GM12878 (cell line): ENCODE measurements at regions not wholly inside any gene's neighbourhood (a gene's known extent, or its start where the extent isn't known, plus 50 kb on each side); places are given as distances from the start of the nearest gene placed in this dataset.

Experiments used
- ATAC-seq: fragments of 200-7000 bp; cut with Tn5 transposase; 3 replicates; pipeline ENCODE4 v1.9.1; 2020; ENCODE audit warnings: mild to moderate bottlenecking, moderate library complexity
- BruUV-seq: library from RNA; stranded (reverse); fragments of 400-500 nt; replicated peaks from 2 replicates; lab custom pipeline; 2021; lab: Mats Ljungman, UMichigan
- CTCF ChIA-PET: fragments of 300-600 bp; sonication (Branson Sonifier 250); formaldehyde crosslinking; extraction: SDS; loops from one replicate; lab custom pipeline; 2021; ENCODE audit warnings: inconsistent platforms; lab: Yijun Ruan, JAX
- POLR2A ChIA-PET: fragments of 350-600 bp; formaldehyde crosslinking; extraction: SDS; loops from one replicate; lab custom pipeline; 2021; ENCODE audit warnings: inconsistent platforms; lab: Charles Lee
- RAD21 ChIA-PET: fragments of 300-600 bp; sonication (Branson Sonifier 250); formaldehyde crosslinking; loops from one replicate; lab custom pipeline; 2023; ENCODE audit warnings: antibody characterized with exemption; ENCODE audit not compliant: unreplicated experiment; lab: Charles Lee
- SMC1A ChIA-PET: fragments of 300-600 bp; sonication (Branson Sonifier 250); formaldehyde crosslinking; loops from one replicate; lab custom pipeline; 2023; ENCODE audit not compliant: unreplicated experiment, uncharacterized antibody; lab: Charles Lee
- DNase-seq: peaks from one replicate; pipeline ENCODE4 v3.0.0-alpha.2; 2011; ENCODE audit warnings: low read depth, low spot score
- FAIRE-seq: peaks from 3 replicates; lab custom pipeline; 2011; peaks lifted over from hg19 to GRCh38; lab: Jason Lieb, UNC
- H2AFZ ChIP-seq: 2 replicates; pipeline ENCODE4 v1.6.0; 2011; ENCODE audit warnings: low read depth, low read length, control low read depth; ENCODE audit not compliant: control insufficient read depth
- H3K27ac ChIP-seq: 2 replicates; pipeline ENCODE4 v1.5.1; 2011; ENCODE audit warnings: control low read depth; ENCODE audit not compliant: control insufficient read depth, insufficient read depth
- H3K27me3 ChIP-seq, 2 experiments: replicated peaks in 1 of 2; 2 replicates each; pipeline versions ENCODE4 v1.6.0 to v1.6.1; 2011; ENCODE audit warnings: low read length in 1 of 2; ENCODE audit not compliant: control insufficient read depth in 2 of 2, insufficient read depth in 2 of 2
- H3K36me3 ChIP-seq, 2 experiments: 2 replicates each; pipeline ENCODE4 v1.5.1; 2011; ENCODE audit warnings: low read length in 1 of 2; ENCODE audit not compliant: control insufficient read depth in 2 of 2, insufficient read depth in 2 of 2
- H3K4me1 ChIP-seq: 2 replicates; pipeline ENCODE4 v1.6.1; 2011; ENCODE audit warnings: mild to moderate bottlenecking, low read length, moderate library complexity, mixed read lengths; ENCODE audit not compliant: control insufficient read depth, insufficient read depth
- H3K4me2 ChIP-seq: 2 replicates; pipeline ENCODE4 v1.6.0; 2011; ENCODE audit warnings: control low read depth; ENCODE audit not compliant: control insufficient read depth, insufficient read depth
- H3K4me3 ChIP-seq: fragments of 200-600 bp; sonication (generic); 2 replicates; pipeline ENCODE4 v1.5.1; 2016
- H3K79me2 ChIP-seq: 2 replicates; pipeline ENCODE4 v1.6.0; 2011; ENCODE audit warnings: low read length; ENCODE audit not compliant: control insufficient read depth, insufficient read depth
- H3K9ac ChIP-seq: 2 replicates; pipeline ENCODE4 v1.8.0; 2011; ENCODE audit warnings: low read length, control low read depth, mixed read lengths; ENCODE audit not compliant: control insufficient read depth, insufficient read depth
- H3K9me3 ChIP-seq: replicated peaks from 3 replicates; pipeline ENCODE4 v1.5.1; 2011; ENCODE audit warnings: mild to moderate bottlenecking, low read length; ENCODE audit not compliant: control insufficient read depth, insufficient read depth
- H4K20me1 ChIP-seq: 2 replicates; pipeline ENCODE4 v1.6.0; 2011; ENCODE audit not compliant: control insufficient read depth, insufficient read depth
- BMI1 ChIP-seq: fragments of 450-650 bp; IDR thresholded peaks from 2 replicates; pipeline ENCODE4 v1.6.1; 2016; ENCODE audit warnings: mild to moderate bottlenecking, moderate library complexity, borderline replicate concordance
- CBX5 ChIP-seq: sonication (generic); IDR thresholded peaks from 2 replicates; pipeline ENCODE4 v1.6.1; 2016; ENCODE audit warnings: low read depth, moderate library complexity, mild to moderate bottlenecking, inconsistent platforms
- CHD4 ChIP-seq: fragments of 200-600 bp; sonication (generic); IDR thresholded peaks from 2 replicates; pipeline ENCODE4 v1.6.1; 2016; ENCODE audit warnings: mild to moderate bottlenecking
- MTA2 ChIP-seq: fragments of 450-650 bp; IDR thresholded peaks from 2 replicates; pipeline ENCODE4 v1.6.1; 2016; ENCODE audit warnings: low read depth, mild to moderate bottlenecking, moderate library complexity
- PML ChIP-seq: IDR thresholded peaks from 2 replicates; pipeline ENCODE4 v1.6.1; 2012; ENCODE audit warnings: low read length, inconsistent platforms
- RB1 ChIP-seq: fragments of 450-650 bp; formaldehyde crosslinking; IDR thresholded peaks from 2 replicates; pipeline ENCODE4 v1.6.1; 2017; ENCODE audit warnings: mild to moderate bottlenecking, borderline replicate concordance
- REST ChIP-seq: IDR thresholded peaks from 2 replicates; pipeline ENCODE4 v1.6.1; 2012; ENCODE audit warnings: mild to moderate bottlenecking, low read depth, low read length
- SP1 ChIP-seq: IDR thresholded peaks from one replicate; pipeline ENCODE4 v1.6.1; 2011; ENCODE audit warnings: low read depth, low read length
- TAF1 ChIP-seq: IDR thresholded peaks from 2 replicates; pipeline ENCODE4 v1.6.1; 2011; ENCODE audit warnings: mild to moderate bottlenecking, low read depth, low read length, borderline replicate concordance
- TCF3 ChIP-seq: IDR thresholded peaks from 2 replicates; pipeline ENCODE4 v1.6.1; 2012; ENCODE audit warnings: low read depth, mild to moderate bottlenecking, low read length, borderline replicate concordance; ENCODE audit not compliant: insufficient read depth
- ZBTB11 ChIP-seq: fragments of 450-650 bp; formaldehyde crosslinking; IDR thresholded peaks from 2 replicates; pipeline ENCODE4 v1.5.0; 2022; ENCODE audit warnings: mild to moderate bottlenecking, missing genetic modification characterization
- WGBS: methylation state at CpG from one replicate; pipeline ENCODE4 v1.1.6; 2016; ENCODE audit warnings: low lambda C conversion rate; ENCODE audit not compliant: insufficient replicate concordance, insufficient coverage; ENCODE audit errors: missing lambda C conversion rate; 5-methylcytosine and 5-hydroxymethylcytosine counted together
- in situ Hi-C: fragments of 300-500 bp; cut with MboI; formaldehyde crosslinking; loops from 9 replicates; pipeline ENCODE4 v1.14.3; 2018; ENCODE audit warnings: mixed read lengths
- intact Hi-C: fragments of 100-400 bp; cut with micrococcal nuclease; formaldehyde crosslinking; loops from one replicate; pipeline ENCODE4 v1.14.2; 2022; ENCODE audit not compliant: unreplicated experiment

- ATAC-seq (no peak), FAIRE-seq (no peak), DNase-seq (no peak)
- H3K27me3 ChIP-seq, result no peaks in the 10 kb centered on the region; a peak in 1 of 4 replicates
- ChIA-PET RAD21 (no interaction called here), SMC1A (interaction anchor here (1.4 to 1.8 kb wide), 2 partner anchors 16 to 54 kb away, joined by 5 to 6 read pairs; no protein-coding TSS in a partner anchor), CTCF (no interaction called here), POLR2A (no interaction called here)
- no peaks in the 10 kb centered on the region for H3K79me2 ChIP-seq
- no peak overlapping the region for H3K9ac ChIP-seq
- in situ Hi-C loops (no loop called here), intact Hi-C loops (no loop called here)
- 46% methylated on average over 11 of the region's 11 CpGs for WGBS
- no peak overlapping the region for H3K4me2 ChIP-seq
- no peaks in the 10 kb centered on the region for H4K20me1 ChIP-seq
- no peaks in the 10 kb centered on the region for H3K4me1 ChIP-seq
- H2AFZ ChIP-seq, result no peak overlapping the region
- no peaks in the 10 kb centered on the region for H3K9me3 ChIP-seq
- TF ChIP-seq PML (no peak), MTA2 (no peak), CHD4 (no peak), CBX5 (no peak), SP1 (no peak), ZBTB11 (CRISPR knock-in tag) (no peak), TAF1 (no peak), BMI1 (no peak), REST (no peak), TCF3 (no peak), RB1 (no peak)
- H3K36me3 ChIP-seq, result no peaks in the 10 kb centered on the region
- BruUV-seq, result no TSS peak
- no peak overlapping the region for H3K27ac ChIP-seq
- H3K4me3 ChIP-seq, result no peak overlapping the region
These were observed 115.4 kb upstream of the PRICKLE2 start for GRCh38 chr3:64340641-64341101.
